NCI-H2227 (cell line): ENCODE measurements at regions not wholly inside any gene's neighbourhood (a gene's known extent, or its start where the extent isn't known, plus 50 kb on each side); places are given as distances from the start of the nearest gene placed in this dataset.
"Not testable (repeated sequence)": the region's sequence is repeated elsewhere in the genome, so short reads cannot be mapped to it uniquely, and the experiment has no call there.

Experiments used
- DNase-seq: peaks from one replicate; lab custom pipeline; 2025; ENCODE audit not compliant: unreplicated experiment; lab: John Stamatoyannopoulos, UW

GRCh38 chr13:99743094-99743493 is 228.5 kb downstream of the ZIC5 start:
- DNase-seq, result peak; percentile 72

- DNase-seq, result no peak
These were observed 229.6 kb downstream of the ZIC5 start for GRCh38 chr13:99741960-99742359.

DNA sequence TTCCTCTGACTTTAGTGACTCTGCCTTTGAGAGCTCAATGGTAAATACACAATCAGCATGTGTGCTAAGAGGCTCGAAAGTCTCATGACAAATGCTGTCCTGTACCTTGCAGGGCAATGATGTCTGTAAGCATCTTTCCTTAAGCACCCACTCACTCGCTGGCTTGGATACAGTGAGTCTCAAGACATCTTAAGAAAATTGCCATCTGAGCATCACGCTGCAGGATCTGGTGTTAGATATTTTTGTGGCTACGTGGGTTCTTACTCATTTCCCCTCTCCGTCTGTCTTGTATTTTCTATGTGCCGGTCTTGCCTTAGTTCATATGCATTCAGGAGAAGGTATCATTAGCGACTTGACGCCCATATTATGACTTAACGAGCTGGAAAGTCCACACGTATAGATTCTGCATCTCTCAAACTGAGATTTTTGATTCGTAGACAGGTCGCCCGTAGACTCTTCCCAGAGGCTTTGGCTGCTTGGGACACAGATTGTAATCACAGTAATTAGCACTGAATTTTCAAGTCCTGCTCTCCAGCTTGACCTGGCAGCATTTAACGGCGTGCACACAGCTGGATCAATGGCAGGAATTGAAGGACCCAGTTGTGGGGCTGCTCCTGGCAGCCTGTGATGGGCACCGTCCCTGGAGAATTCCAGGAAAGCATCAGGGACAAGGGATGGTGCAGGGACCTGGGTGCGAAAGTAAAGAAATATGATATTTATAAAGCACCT is 231.2 kb downstream of the ZIC5 start:
- peak; percentile 32 for DNase-seq

GRCh38 chr13:99738626-99739025 is 232.9 kb downstream of the ZIC5 start:
- no peak for DNase-seq

DNA sequence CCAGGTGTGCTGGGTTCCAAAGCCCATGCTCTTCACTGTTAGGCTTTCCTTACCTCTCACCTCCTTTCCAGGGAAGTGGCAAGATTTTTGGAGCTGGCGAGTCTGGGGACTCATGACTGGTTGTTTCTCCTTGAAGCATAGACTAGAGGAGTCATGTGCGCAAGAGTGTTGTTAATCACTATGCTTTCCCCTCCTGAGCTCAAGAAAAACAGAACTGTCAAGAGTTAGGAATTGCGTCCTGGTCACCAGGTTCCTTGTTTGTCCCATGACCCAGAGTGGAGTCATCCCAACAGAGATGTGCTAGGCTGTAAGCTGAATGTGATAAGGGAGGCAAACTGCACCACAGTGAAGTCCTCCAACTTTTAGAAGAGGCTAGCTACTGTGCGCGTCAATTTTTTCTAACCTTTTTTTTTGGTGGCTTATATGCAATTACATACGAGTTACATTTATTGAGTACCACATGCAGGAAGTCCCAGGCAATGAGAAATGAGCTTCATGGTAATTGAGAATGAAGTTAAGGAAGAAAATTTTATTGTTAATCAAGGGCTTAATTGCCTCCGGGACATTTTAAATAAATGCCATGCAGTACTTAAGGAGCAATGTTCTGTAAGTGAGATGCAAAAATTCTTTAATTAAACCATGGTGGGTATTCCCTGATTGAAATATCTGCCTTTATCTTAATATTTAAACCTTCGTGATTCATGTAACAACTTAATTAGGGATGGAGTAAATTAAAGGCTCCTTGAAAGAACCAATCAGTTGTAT is 233.9 kb downstream of the ZIC5 start:
- DNase-seq, result no peak

GRCh38 chr13:99736541-99736940 is 235.0 kb downstream of the ZIC5 start:
- DNase-seq, result no peak

DNA sequence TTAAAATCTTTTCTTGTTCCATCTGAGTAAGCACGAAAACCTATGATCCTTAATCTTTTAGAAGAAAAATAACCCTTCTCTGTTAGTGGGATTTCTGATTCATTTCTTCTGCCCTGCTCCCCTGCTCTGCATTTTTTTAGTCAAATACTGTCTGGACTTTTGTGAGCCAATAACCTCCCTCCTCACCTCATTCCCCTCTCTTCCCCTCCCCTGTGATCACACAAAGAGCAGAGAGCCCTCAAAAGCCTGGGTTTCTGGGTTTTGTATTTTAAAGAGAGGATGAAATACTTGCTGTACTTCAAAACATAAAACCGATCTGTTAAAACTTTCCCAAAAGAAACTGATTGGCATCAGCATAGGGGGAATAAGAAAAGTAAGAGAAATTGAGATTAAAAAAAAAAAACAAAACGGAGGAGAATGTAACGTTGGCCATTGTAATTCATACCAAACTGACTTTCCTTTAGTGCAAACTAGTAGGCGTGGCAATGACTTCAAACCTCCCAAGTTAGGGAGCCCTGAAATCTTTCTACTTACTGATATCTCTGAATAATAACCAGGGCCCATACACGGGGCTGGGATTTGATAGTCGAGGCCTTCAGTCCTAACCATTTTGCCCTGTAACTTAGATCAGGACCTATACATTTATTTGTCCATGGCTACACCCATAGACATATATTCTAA is 232.9 kb downstream of the TM9SF2 start:
- no peak for DNase-seq

- DNase-seq, result no peak
These were observed 232.1 kb downstream of the TM9SF2 start for GRCh38 chr13:99733346-99733745.

- no peak for DNase-seq
These were observed 230.5 kb downstream of the TM9SF2 start for GRCh38 chr13:99731747-99732146.

GRCh38 chr13:99730403-99730802 is 229.1 kb downstream of the TM9SF2 start:
- no peak for DNase-seq

DNA sequence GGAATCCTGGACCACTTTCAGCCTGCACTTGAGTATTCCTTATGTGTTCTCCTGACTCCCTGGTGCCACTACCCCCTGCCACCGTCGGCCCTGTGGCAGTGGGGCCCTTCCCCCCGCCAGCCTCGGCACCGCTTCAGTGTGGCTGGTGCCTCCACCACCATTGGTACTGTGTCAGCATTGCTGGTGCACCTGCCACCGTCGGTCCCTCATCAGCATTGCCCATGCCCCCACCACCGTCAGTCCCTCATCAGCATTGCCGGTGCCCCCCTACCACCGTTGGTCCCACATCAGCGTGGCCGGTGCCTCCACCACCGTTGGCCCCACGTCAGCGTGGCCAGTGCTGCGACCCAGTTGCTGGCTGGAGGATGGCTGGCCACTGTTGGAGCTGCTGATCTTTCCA is 228.5 kb downstream of the TM9SF2 start:
- DNase-seq, result no peak

GRCh38 chr13:99727651-99728050 is 226.4 kb downstream of the TM9SF2 start:
- DNase-seq, result not testable (repeated sequence)

DNA sequence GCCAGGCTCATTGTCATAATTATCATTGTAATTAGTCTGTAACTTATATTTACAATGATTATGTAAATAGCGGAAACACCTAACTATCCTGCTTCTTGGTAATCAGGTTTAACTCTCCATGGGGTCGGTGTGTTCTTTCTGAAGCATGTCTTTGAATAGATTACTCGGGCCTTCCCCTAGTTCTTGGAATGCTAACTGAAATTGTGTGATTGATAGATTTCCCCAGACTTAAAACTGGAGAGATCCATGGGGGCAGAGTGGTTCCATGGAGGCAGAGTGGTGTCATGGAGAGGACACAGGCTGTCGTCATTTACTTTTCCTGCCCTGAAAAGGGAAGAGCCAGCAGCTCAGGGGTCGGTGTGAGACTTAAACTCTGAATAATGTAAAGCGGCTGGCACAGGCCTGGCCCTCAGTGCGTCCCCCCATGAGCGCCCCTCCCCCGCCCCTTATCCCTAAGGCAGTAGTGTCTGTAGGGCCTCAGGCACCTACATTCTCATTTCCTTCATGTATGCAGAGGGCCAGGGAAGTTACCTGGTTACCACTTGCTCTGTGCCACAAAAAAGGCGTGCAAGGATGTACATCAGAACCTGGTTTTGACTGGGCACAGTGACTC is 225.1 kb downstream of the TM9SF2 start:
- no peak for DNase-seq

- DNase-seq, result no peak
These were observed 224.4 kb downstream of the TM9SF2 start for GRCh38 chr13:99725644-99726043.

- DNase-seq, result no peak
These were observed 223.6 kb downstream of the TM9SF2 start for GRCh38 chr13:99724633-99725517.

DNA sequence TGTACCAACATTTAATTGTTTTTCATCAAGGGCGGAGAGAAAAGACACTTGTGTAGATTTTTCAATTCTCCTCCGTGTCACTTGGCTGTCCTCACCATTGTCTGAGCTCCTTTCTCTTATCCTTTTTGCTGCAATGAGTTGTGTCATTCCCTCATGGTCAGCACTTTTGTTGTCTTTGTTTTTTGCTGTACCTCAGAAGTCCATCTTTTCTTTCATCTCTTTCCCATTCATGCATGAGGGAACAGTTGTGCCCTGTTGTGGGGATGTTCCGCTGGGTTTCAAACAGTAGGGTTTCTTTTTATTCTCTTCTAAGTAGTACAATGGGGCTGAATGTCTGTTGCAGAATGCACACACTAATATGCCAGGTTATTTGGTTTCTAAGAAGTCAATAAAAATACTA is 222.6 kb downstream of the TM9SF2 start:
- DNase-seq, result no peak

GRCh38 chr13:99722931-99723330 is 221.7 kb downstream of the TM9SF2 start:
- DNase-seq, result no peak

DNA sequence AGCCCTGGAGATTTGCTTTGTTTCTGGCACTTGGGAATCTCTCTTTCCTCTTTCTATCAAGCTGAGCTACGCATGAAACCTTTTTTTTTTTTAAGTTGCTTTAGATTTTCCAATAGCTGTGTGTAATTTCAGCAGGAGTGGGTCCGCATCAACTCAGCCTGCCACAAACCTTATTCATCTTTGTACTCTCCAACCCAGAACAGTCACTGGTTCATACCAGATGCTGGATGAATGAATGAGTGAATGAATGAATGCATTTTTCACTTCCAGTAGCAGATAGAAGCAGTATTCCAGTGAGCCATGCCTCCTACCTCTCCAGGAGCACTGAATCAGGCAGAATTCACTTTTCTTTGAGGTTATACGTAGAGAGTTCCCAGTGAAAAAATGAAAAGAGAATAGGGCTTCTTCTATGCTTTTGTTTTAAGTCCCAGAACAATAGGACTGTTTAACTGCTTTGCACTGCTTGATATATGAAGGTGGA is 221.1 kb downstream of the TM9SF2 start:
- no peak for DNase-seq

- no peak for DNase-seq
These were observed 220.5 kb downstream of the TM9SF2 start for GRCh38 chr13:99721606-99722337.
